Raji (cell line): ENCODE measurements at regions not wholly inside any gene's neighbourhood (a gene's known extent, or its start where the extent isn't known, plus 50 kb on each side); places are given as distances from the start of the nearest gene placed in this dataset.

Experiments used
- POLR2A ChIP-seq: IDR thresholded peaks from 2 replicates; pipeline ENCODE4 v1.6.1; 2011; ENCODE audit warnings: low read depth, low read length, control low read depth; ENCODE audit not compliant: insufficient read depth

DNA sequence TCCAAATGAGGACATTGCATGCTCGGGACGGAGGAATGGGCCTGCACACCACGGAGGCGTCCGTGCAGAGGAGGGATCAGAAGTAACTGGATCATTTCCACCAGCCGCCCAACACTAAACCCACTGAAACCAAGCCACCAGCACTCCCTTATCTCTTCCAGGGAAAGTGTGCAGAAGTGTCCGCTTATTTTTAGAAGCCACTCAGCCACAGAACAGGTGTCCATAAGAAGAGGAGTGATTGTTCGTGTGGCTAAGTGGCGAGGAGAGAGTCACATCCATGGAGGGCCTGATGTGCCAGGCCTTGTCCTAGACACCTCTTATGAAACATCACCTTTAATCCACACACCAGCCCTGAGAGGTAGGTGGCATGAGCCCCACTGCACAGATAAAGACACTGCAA lies 407.9 kb upstream of the NPVF start:
- TF ChIP-seq POLR2A: no peak

DNA sequence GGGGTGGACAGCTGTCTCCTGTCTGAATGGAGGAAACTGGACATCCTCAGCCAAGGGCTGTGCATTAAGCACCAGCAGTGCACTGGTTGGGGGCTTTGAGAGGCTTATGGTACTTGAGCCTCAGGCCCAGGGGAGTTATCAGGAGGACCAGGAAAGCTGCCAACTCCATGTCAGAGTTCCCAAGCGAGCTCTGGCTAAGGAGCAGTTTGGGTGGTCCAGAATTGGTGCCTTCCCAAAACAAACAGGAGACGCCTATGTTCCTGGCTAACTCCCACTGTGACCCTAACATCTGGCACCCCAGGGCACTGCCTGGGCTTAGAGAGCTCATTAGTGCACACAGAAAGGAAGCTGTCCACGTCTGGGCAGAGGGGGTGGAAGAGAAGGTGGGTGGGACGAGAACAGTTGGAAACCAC lies 408.6 kb upstream of the NPVF start:
- no peak for TF ChIP-seq POLR2A

DNA sequence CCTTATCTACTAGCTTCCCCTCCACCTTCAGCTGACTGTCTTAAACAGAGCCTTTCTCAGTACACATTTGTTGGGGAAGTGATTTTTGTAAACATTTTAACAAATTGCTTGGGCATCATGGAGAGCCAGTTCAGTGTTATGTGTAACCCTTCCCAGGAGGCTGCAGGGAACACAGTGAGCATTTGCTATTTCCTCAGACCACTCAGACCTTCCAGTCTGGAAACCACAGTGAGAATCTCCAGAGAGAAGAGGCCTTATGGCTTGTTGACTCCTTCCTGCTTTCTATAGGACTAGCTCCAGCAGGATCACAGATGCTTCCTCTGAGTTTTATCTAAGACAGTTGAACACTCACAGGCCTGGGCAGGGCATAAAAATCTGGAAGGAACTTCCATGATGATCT lies 409.8 kb upstream of the NPVF start:
- TF ChIP-seq POLR2A: no peak

DNA sequence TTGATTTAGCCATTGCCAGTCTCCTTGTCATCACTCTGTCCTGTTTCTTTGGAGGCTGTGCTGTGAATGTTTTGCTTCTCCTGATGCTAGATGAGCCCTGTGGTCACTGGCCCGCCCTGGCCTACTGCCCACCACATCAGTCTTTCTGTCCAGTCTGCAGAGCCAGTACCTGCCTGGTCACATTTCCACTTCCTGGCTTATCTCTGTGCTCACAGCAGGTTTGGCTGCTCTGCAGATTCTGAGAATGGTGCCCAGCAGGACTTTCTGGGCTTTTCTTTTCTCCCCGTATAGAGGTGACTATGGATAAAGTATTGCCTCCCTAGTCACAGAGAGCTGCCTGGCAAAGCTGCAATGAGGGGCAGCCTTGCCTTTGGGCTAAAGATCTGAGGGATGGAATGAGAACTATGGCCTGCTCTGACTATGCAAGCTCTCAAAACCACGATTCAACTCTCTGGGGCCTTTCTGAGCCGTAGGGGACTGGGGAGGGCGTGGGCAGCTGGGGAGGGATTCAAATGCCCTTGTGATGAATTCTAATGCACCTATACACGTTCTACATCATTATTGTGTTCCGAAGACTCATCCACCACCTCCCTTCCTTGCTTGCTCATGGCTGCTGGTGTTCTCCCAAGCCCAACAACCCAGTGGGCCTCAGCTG lies 410.4 kb upstream of the NPVF start:
- no peak for TF ChIP-seq POLR2A

DNA sequence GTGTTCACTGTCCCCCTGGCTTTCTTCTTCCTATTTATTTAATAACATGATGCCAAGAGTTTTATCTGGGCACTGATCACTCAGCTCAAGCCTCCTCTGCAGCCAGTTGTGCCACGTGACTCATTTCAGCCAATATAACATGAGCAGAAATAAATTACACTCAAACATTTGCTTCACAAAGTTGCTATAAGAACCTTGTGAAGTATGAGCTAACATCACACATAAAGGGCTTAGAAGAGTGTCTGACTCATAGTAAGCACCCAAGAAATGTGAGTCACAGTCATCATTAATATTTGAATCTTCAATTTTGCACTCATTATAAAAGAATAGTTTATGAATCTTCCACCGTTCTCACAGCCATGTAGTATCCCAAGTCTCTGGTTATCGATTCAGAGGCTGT lies 414.6 kb upstream of the NPVF start:
- TF ChIP-seq POLR2A: no peak

DNA sequence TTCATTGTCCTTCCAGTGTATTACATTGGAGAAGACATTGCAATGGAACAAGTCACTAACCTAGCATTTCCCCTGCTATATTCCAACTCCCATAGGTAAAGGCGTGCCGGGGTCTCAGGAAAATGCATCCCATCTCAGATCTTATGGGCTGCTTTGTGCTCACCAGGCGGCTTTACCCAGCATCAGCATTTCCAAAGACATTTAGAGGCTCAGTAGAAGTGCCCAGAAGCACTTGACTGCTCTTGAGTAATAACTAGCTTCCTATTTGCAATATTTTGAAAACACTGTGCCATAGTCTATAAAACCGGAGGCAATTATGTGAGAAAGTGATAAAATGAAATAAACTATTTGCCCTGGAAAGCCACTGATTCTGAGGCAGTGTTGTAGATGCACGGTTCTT lies 415.0 kb upstream of the NPVF start:
- TF ChIP-seq POLR2A: no peak

DNA sequence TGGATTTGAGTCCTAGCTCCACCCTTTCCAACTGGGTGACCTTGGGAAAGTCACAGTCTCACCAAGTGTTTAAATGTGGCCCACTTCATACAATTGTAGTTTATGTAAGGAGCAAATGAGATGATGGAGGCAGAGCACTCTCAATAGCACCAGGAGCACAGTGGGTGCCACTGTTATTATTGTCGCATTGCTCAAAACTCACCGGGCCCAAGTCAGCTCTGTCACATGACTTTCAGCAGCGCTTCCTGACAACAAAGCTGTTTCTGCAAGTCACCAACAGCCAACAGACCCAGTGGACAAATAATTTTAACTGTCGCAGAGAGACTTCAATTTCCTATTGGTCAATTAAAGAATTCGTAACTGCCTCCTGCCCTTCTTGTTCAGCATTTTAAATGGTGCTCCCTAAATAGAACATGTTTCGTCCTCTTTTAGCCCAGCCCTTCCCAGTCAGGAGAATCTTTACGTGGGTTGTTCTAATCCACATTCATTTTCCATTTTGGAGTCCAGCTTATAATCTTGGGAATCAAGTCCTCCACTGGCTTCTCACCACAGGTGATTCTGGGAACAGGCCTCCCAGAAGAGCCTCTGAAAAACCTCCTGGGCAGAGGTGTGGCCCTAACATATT lies 415.6 kb upstream of the NPVF start:
- no peak for TF ChIP-seq POLR2A

DNA sequence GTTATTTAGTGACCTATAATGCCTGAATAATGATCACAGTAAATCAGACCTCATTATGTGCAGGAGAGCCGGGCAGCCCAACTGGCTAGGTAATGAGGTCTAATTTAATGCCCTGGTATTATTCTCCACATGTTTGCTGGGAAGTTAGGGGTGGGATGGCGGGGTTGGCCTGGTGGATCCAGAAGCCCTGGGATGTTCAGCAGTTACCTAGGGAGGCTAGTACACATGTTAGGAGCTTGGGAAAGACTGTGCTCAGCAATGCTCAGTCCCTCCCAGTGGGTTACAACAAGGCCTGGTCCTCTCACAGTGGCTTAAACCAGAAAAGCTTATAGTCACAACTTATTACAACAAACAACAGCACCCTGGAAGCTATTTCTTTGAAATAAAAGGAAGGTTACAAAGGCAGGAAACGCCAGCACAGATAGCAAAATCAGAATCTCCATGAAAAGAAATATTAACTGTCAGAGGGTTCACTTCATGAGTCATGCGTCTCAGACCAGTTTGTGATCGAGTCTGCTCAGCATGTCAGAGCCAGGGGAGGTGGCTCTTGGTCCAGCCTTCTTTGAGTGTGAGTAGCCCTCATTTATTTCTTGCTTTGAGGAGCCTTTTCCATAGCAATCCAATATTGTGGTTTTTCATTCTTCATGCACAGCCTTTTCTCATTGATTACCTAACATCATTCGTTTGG lies 418.6 kb upstream of the NPVF start:
- no peak for TF ChIP-seq POLR2A

DNA sequence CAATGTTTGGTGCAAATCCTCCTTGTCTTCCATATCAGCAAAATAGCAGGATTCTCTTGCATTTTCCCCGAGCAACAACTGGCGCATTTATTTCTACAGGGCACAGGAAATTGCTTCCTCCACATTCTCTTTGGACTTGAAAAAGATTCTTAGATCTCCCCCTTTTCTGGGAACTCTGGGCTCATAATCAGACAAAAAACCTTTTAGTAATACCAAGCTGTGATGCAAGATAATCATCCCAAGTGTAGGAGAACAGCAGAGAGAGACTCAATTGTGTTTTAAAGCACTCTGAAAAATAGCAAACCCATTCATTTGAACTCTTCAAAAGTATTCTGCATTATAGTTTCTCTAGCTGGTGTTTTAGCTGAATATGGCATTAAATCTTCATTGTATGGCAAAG lies 419.6 kb upstream of the NPVF start:
- TF ChIP-seq POLR2A: no peak

DNA sequence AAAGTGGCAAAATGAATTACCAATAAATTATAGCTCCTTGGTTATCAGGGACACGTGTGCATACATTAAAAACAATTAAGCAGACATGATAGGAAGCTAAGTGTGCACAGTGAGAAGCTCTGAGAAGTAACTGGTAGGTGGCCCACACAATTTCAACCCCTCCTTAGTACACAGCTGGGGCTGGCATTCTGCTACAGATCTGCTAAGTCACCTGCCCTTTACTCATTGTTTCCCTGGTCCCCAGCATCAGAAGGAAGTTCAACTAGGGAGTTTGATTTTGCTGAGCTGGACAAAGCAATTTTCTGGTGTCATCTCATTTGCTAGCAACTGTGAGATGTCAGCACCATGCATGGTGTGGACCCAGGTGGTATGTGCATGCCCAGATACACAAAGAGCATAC lies 424.1 kb upstream of the NPVF start:
- TF ChIP-seq POLR2A: no peak

DNA sequence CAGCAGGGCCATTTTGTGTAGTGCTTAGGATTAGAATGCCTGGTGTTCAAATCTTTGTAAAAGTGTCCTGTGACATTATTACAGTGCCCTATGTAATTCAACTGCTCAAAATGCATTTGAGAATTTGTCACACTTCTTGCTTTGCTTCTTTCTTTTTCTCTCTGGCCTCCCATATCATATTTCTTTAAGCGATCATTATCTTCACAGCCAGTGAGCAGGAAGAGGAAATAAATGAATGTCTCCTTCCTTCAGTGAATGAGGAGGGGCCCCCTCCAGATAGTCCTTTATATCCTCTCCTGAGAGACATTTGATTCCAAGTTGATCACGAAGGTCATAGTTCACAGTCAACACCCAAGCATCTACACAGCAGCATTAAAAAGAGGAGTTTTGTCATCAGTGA lies 425.1 kb upstream of the NPVF start:
- TF ChIP-seq POLR2A: no peak

DNA sequence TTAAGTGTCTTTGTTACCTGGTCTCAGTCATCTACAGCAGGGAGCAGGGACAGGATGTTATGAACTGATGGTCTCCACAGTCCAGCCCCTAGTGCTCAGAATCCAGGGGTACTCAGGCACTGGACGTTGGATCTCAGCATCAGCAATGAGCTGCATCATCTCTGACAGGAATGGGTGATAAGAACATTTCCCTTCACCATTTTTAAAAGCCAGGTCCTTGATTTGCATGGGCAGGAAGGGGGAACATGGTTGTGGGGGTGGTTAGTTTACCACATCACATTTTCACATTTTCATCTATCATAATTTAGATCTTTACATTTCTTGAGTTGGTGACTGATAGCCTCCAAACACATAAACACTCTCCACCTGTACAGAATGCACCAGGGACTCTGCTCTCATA lies 427.8 kb upstream of the NPVF start:
- no peak for TF ChIP-seq POLR2A

DNA sequence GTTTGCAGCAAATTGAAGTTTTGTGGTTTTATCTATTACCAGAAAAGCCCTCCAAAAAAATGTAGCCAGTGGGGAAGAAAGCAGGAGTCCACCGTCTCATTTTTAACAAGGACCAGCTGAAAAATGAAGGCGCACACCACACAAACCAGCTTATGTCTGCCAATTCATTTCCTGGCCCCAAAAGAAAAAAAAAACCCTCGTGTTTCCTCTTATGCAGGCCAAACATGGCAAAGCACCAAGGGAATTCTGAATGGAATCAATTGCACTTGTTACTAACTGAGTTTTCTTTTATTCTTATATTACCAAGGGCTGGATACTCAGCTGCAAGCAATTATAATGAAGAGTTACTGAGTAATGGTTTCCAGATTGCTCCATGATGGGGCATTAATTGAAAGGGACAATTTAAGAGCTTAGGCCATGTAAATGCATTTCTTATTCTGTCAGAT lies 428.3 kb upstream of the NPVF start:
- no peak for TF ChIP-seq POLR2A

DNA sequence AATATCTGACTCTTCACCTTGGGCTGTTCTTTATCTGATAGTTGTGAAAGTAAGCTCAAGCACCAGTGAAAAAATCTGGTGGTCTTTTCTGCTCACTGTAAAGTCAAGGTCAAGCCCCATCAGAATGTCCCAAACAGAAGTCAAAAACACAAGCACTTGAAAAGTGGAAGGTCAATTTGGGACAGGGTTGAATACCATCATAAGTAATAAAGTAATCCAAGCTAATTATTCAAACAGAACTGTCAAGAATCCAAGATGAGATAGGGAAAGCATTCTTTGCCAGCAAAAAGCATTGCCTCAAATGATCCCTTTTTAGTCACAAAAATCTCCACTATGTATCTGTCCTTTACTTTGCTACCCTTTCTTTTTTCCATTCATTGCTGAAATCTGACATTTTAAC lies 430.1 kb upstream of the NPVF start:
- no peak for TF ChIP-seq POLR2A

DNA sequence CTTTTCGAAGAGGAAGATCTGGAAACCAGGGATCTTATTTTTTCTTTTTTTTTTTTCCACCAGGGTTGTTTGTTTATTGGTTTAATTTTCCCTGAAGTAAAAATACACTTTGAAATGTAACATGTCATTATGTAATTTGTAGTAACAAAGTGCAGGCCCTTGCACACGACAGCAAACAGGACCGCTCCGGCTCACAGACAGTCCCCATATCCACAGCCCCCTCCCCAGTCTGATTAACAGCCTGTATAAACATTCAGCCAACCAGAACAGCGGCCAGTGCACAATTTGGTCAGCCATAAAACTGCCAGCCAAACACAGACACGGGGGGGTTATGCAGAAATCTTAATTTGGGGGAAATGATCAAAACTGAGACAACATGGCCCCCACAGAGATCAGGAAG lies 431.6 kb upstream of the NPVF start:
- no peak for TF ChIP-seq POLR2A

DNA sequence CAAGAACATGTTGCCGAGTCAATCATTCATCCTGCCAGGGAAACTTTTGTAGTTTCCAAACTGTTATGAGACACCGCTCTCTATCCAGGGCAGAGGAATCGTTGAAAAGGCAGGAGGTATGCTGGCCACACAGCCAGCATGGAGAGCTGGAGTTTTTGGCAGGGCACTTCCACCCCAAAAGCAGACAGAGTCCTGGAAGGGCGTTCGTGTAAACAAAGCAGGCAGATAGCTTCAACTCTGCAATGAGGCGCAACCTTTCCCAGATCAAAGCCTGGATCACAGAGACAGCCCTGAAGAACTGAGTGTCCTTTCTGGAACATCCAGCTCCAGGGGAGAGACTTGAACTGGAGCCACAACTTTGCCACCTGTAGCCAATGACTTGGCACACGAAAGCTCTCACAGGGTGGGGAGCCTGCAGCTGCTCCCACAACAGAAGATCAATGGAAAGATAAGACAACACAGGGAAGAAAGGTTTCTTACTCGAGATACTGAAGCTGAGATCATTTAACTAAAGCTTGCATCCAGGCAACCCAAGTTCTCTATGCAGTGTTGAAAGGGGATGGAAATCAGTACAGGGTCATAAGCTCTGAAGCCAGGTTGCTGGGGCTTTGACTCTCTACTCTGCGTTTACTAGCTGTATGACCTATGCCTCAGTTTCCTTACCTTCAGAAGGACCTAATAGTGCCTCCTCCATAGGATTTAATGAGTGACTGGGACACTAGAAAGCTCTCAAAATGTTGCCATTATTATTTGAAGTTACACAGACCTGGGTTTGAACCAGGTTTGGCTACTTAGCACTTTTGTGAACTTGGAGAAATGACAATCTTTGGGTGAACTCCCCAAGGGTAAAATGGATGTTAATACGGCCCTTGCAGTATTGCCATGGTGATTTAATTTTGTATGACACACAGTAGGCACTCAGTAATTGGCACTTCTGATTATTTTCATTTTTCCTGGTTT lies 434.8 kb upstream of the NPVF start:
- TF ChIP-seq POLR2A: no peak

DNA sequence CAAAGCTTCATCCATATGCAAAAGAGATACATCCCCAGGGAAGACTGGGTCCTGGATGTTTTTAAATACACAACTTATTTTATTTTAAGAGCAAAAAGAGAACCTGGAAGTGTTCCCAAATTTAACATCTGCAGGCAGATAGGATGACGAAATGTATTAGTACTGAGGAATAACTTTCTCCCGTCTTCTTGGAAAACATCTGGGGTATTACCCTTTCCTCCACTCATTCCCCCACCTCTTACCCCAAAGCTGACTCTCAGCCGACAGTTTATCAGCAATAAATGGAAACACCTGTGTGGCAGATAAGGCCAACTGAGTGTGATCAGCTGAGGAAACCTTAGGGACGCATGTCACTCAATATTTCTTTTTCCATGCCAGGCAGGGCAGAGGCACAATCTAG lies 435.6 kb upstream of the NPVF start:
- TF ChIP-seq POLR2A: no peak
